Keratinocyte (primary cell): ENCODE measurements at regions not wholly inside any gene's neighbourhood (a gene's known extent, or its start where the extent isn't known, plus 50 kb on each side); places are given as distances from the start of the nearest gene placed in this dataset.
"Not testable (repeated sequence)": the region's sequence is repeated elsewhere in the genome, so short reads cannot be mapped to it uniquely, and the experiment has no call there.

Source experiments
- DNase-seq: peaks from one replicate; pipeline ENCODE4 v3.0.0-alpha.2; 2011; ENCODE audit warnings: low read depth, missing footprints, low spot score
- FAIRE-seq: peaks from 2 replicates; lab custom pipeline; 2011; peaks lifted over from hg19 to GRCh38; lab: Jason Lieb, UNC
- H2AFZ ChIP-seq: 2 replicates; pipeline ENCODE4 v1.6.0; 2012; ENCODE audit warnings: low read length, control low read depth, inconsistent platforms; ENCODE audit not compliant: control insufficient read depth
- H3K27ac ChIP-seq: 2 replicates; pipeline ENCODE4 v1.5.1; 2011; ENCODE audit warnings: low read length; ENCODE audit not compliant: control insufficient read depth, insufficient read depth
- H3K27me3 ChIP-seq: 3 replicates; pipeline ENCODE4 v1.6.0; 2011; ENCODE audit warnings: low read length; ENCODE audit not compliant: control insufficient read depth, insufficient read depth; ENCODE audit errors: extremely low read depth
- H3K36me3 ChIP-seq, 2 experiments: 2 replicates in 1 of 2; 3 replicates in 1 of 2; pipeline ENCODE4 v1.5.1; 2011; ENCODE audit warnings: low read length in 2 of 2, mild to moderate bottlenecking in 1 of 2; ENCODE audit not compliant: control insufficient read depth in 2 of 2, insufficient read depth in 2 of 2; ENCODE audit errors: extremely low read depth in 1 of 2
- H3K4me1 ChIP-seq: 3 replicates; pipeline ENCODE4 v1.5.1; 2011; ENCODE audit warnings: low read length; ENCODE audit not compliant: control insufficient read depth, insufficient read depth; ENCODE audit errors: extremely low read depth
- H3K4me2 ChIP-seq: 3 replicates; pipeline ENCODE4 v1.6.0; 2011; ENCODE audit warnings: low read depth, low read length; ENCODE audit not compliant: control insufficient read depth, insufficient read depth; ENCODE audit errors: extremely low read depth
- H3K4me3 ChIP-seq, 3 experiments: fragments of 200-600 bp in 1 of 3; sonication (generic) in 1 of 3; 2 replicates in 2 of 3; 3 replicates in 1 of 3; pipeline ENCODE4 v1.5.1; 2011 to 2016; ENCODE audit warnings: low read length in 3 of 3, mild to moderate bottlenecking in 3 of 3, control low read depth in 2 of 3, inconsistent platforms in 1 of 3, low read depth in 1 of 3, mixed read lengths in 1 of 3, mixed run types in 1 of 3, moderate library complexity in 1 of 3; ENCODE audit not compliant: control insufficient read depth in 2 of 3, insufficient read depth in 2 of 3; ENCODE audit errors: extremely low read depth in 1 of 3
- H3K79me2 ChIP-seq: 2 replicates; pipeline ENCODE4 v1.6.0; 2012; ENCODE audit warnings: low read length; ENCODE audit not compliant: control insufficient read depth, insufficient read depth
- H3K9ac ChIP-seq: 3 replicates; pipeline ENCODE4 v1.6.0; 2011; ENCODE audit warnings: low read length; ENCODE audit not compliant: control insufficient read depth, insufficient read depth; ENCODE audit errors: extremely low read depth
- H3K9me1 ChIP-seq: 3 replicates; pipeline ENCODE4 v1.6.0; 2011; ENCODE audit warnings: low read length; ENCODE audit not compliant: control insufficient read depth, insufficient read depth; ENCODE audit errors: extremely low read depth
- H3K9me3 ChIP-seq: 2 replicates; pipeline ENCODE4 v1.5.1; 2012; ENCODE audit warnings: low read depth, low read length; ENCODE audit not compliant: control insufficient read depth
- H4K20me1 ChIP-seq: 3 replicates; pipeline ENCODE4 v1.6.0; 2011; ENCODE audit warnings: low read length; ENCODE audit not compliant: control insufficient read depth, insufficient read depth; ENCODE audit errors: extremely low read depth
- EZH2 ChIP-seq: IDR thresholded peaks from one replicate; pipeline ENCODE4 v1.6.1; 2012; ENCODE audit warnings: inconsistent platforms, mild to moderate bottlenecking, low read length, moderate library complexity
- dilution Hi-C: fragments of 300-500 bp; cut with MboI; formaldehyde crosslinking; loops from one replicate; pipeline ENCODE4 v1.7.0; 2020; ENCODE audit warnings: low sequenced_read_pairs; ENCODE audit not compliant: extremely low pct_ligation_motif_present
- TF ChIP-seq, protein P1 (sequence below), 3 experiments: IDR thresholded peaks in 1 of 3; conservative IDR thresholded peaks in 1 of 3; optimal IDR thresholded peaks in 1 of 3; 2 replicates in 2 of 3; 3 replicates in 1 of 3; pipeline versions ENCODE3 to v1.5.1; 2011; ENCODE audit warnings: low read length in 3 of 3, mild to moderate bottlenecking in 3 of 3, moderate library complexity in 2 of 3, control low read depth in 1 of 3, inconsistent platforms in 1 of 3; ENCODE audit not compliant: insufficient read depth in 2 of 3; ENCODE audit errors: extremely low read depth in 1 of 3

DNA sequence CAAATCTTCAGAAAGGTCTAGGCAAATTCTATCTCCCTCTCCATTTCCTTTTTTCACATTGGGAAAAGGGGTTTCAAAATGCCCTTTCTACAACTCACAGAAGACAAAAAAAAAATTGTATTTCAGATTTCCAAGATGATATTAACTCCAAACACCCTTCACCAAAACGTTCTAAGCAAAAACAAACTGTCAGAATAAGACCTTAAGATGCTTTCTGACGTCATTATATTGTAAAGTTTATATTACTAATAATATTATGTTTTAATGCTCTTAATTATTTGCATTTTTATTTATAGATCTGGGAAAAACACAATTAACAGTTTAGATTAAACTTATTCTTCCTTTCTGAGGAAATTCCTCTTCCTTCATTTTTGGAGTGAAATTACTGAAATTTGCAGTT is 624.2 kb downstream of the GALC start:
- no peak overlapping the region for H2AFZ ChIP-seq
- dilution Hi-C loops = no loop called here
- H3K27me3 ChIP-seq = no peaks in the 10 kb centered on the region
- H3K4me2 ChIP-seq = no peak overlapping the region
- H3K9me1 ChIP-seq = no peaks in the 10 kb centered on the region
- TF ChIP-seq, protein P1, sequence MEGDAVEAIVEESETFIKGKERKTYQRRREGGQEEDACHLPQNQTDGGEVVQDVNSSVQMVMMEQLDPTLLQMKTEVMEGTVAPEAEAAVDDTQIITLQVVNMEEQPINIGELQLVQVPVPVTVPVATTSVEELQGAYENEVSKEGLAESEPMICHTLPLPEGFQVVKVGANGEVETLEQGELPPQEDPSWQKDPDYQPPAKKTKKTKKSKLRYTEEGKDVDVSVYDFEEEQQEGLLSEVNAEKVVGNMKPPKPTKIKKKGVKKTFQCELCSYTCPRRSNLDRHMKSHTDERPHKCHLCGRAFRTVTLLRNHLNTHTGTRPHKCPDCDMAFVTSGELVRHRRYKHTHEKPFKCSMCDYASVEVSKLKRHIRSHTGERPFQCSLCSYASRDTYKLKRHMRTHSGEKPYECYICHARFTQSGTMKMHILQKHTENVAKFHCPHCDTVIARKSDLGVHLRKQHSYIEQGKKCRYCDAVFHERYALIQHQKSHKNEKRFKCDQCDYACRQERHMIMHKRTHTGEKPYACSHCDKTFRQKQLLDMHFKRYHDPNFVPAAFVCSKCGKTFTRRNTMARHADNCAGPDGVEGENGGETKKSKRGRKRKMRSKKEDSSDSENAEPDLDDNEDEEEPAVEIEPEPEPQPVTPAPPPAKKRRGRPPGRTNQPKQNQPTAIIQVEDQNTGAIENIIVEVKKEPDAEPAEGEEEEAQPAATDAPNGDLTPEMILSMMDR (optimal IDR thresholded peaks at IDR 0.05 in 1 of 3, IDR thresholded peaks at IDR 0.05 in 1 of 3, conservative IDR thresholded peaks at IDR 0.05 in 1 of 3; ENCODE audit: extremely low read depth in 1 of 3, insufficient read depth in 2 of 3, low read length in 3 of 3) = no peak
- no peak for TF ChIP-seq EZH2
- no peak overlapping the region for H3K9ac ChIP-seq
- FAIRE-seq (no peak), DNase-seq (no peak)
- no peak overlapping the region for H3K4me3 ChIP-seq
- no peaks in the 10 kb centered on the region for H3K4me1 ChIP-seq
- no peak overlapping the region for H3K27ac ChIP-seq
- H4K20me1 ChIP-seq = no peaks in the 10 kb centered on the region
- no peaks in the 10 kb centered on the region for H3K79me2 ChIP-seq
- H3K9me3 ChIP-seq = no peaks in the 10 kb centered on the region
- H3K36me3 ChIP-seq = no peaks in the 10 kb centered on the region

DNA sequence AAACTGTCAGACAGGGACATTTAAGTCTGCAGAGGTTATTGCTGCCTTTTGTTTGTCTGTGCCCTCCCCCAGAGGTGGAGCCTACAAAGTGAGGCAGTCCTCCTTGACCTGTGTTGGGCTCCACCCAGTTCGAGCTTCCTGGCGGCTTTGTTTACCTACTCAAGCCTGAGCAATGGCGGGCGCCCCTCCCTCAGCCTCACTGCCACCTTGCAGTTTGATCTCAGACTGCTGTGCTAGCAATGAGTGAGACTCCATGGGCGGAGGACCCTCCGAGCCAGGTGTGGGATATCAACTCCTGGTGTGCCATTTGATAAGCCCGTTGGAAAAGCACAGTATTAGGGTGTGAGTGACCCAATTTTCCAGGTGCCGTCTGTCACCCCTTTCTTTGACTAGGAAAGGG is 632.7 kb downstream of the GALC start:
- dilution Hi-C loops, H3K4me2 ChIP-seq, H3K4me1 ChIP-seq, H3K9me1 ChIP-seq, H3K79me2 ChIP-seq, H3K27me3 ChIP-seq, FAIRE-seq, H3K27ac ChIP-seq, H3K36me3 ChIP-seq, H3K9me3 ChIP-seq, H3K4me3 ChIP-seq, DNase-seq, H2AFZ ChIP-seq, H4K20me1 ChIP-seq, H3K9ac ChIP-seq: not testable (repeated sequence)

DNA sequence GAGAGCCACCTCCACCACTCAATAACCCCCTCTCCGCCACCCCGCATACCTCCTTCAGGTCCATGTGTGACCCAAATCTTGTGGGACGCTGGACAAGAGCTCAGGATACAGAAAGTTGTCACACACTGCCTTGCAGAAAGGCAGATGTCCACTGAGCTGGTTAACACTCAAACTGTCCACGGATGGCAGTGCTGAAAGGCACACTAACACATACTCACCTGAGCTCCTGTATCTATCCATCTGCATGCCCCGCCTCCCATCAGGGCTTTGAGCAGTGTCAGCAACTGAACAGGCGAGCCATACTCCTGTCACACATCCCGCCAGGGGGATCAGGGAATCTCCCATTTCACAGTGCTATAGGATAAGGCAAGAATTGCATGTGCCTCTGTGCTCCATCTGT is 642.0 kb downstream of the GALC start:
- no peaks in the 10 kb centered on the region for H3K9me1 ChIP-seq
- no peaks in the 10 kb centered on the region for H3K36me3 ChIP-seq
- H3K4me1 ChIP-seq = no peaks in the 10 kb centered on the region
- no peaks in the 10 kb centered on the region for H4K20me1 ChIP-seq
- no peaks in the 10 kb centered on the region for H3K79me2 ChIP-seq
- H3K4me3 ChIP-seq = no peak overlapping the region
- no peak overlapping the region for H2AFZ ChIP-seq
- no peak for FAIRE-seq
- no peak overlapping the region for H3K27ac ChIP-seq
- H3K9me3 ChIP-seq = no peaks in the 10 kb centered on the region
- H3K9ac ChIP-seq = no peak overlapping the region
- no peak for DNase-seq
- TF ChIP-seq, protein P1 (optimal IDR thresholded peaks at IDR 0.05 in 1 of 3, IDR thresholded peaks at IDR 0.05 in 1 of 3, conservative IDR thresholded peaks at IDR 0.05 in 1 of 3; ENCODE audit: extremely low read depth in 1 of 3, insufficient read depth in 2 of 3, low read length in 3 of 3) = no peak
- TF ChIP-seq EZH2 = no peak
- no peak overlapping the region for H3K4me2 ChIP-seq
- dilution Hi-C loops = no loop called here
- no peaks in the 10 kb centered on the region for H3K27me3 ChIP-seq
